ENCODE measurements at regions not wholly inside any gene's neighbourhood (a gene's known extent, or its start where the extent isn't known, plus 50 kb on each side); places are given as distances from the start of the nearest gene placed in this dataset.
A peak's percentile ranks its signal among the peaks of the same experiment; 100 is the strongest.

DNA sequence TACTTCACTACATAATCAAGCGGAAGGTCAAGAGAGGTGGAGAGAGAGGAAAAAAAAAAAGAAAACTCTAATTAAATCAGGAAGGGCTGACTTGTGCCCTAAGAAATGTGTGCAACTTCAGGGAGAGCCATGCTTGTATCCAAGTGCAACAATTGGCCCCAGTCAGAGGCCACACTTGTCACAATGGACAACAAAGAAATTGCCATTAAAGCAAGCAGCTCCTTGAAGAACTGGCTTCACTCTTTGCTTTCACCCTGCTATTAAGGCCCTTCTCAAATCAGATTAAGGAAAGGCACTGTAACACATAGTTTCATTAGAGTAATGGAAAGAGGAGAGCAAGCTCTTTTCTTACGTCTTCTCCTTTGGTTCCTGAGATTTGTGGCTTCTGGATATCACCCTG, 480.9 kb upstream of the WWC1 start:
- no peak for TF ChIP-seq CTCF (IDR thresholded peaks at IDR 0.05)
- no peak for FAIRE-seq
- ATAC-seq: no peak
- no peak overlapping the region for H3K27ac ChIP-seq
- no peaks in the 10 kb centered on the region for H3K36me3 ChIP-seq
- no peaks in the 10 kb centered on the region for H3K9me3 ChIP-seq
- no peak for DNase-seq
- no peaks in the 10 kb centered on the region for H3K27me3 ChIP-seq
- 92 to 97% methylated on average over 2 of the region's 2 CpGs for WGBS, 2 donors
- intact Hi-C loops (cut with DNase I): no loop called here
- no peak overlapping the region for H3K4me3 ChIP-seq
- no peaks in the 10 kb centered on the region for H3K4me1 ChIP-seq

DNA sequence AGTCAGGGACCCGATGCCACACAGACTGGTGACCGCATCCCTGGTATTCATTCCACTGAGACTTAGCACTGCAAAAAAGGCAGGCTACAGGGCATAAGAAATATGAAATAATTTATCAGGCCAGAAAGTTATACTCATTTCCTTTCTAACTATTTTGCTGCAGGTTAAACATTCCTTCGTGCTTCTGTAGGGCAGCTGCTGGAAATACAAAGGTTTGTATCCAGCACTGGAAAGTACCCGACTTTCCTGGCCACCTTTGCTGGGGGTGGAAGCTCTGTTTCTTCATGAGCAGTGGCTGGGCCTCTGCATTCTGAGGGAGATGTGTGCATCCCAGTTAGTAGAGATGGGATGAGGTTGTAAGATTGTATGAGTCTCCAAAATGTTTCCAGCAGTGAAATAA, 478.6 kb upstream of the WWC1 start:
- Histone ChIP-seq H3K4me1 (no peaks in the 10 kb centered on the region), H3K36me3 (no peaks in the 10 kb centered on the region), H3K4me3 (no peak overlapping the region), H3K9me3 (no peaks in the 10 kb centered on the region), H3K27ac (peak overlapping the region in 3 of 4 donors; percentile 4 to 21 (median 13)), H3K27me3 (no peaks in the 10 kb centered on the region)
- 56 to 59% methylated on average over 4 of the region's 4 CpGs for WGBS, 2 donors
- ATAC-seq (peak in 2 of 4 donors; percentile 17 to 63), FAIRE-seq (no peak), DNase-seq (no peak)
- TF ChIP-seq CTCF (IDR thresholded peaks at IDR 0.05): no peak
- intact Hi-C loops (cut with DNase I): no loop called here

- Histone ChIP-seq H3K36me3 (no peaks in the 10 kb centered on the region), H3K27me3 (no peaks in the 10 kb centered on the region), H3K9me3 (no peaks in the 10 kb centered on the region), H3K27ac (peak overlapping the region in 3 of 4 donors; percentile 4 to 21 (median 13)), H3K4me1 (no peaks in the 10 kb centered on the region), H3K4me3 (no peak overlapping the region)
- DNase-seq (no peak), ATAC-seq (peak in 3 of 4 donors; percentile 59 to 81 (median 62)), FAIRE-seq (no peak)
- no peak for TF ChIP-seq CTCF (IDR thresholded peaks at IDR 0.05)
- intact Hi-C loops (cut with DNase I): no loop called here
- 35 to 38% methylated on average over 2 of the region's 2 CpGs for WGBS, 2 donors
Observed at GRCh38 chr5:167813389-167813788, 478.1 kb upstream of the WWC1 start.

DNA sequence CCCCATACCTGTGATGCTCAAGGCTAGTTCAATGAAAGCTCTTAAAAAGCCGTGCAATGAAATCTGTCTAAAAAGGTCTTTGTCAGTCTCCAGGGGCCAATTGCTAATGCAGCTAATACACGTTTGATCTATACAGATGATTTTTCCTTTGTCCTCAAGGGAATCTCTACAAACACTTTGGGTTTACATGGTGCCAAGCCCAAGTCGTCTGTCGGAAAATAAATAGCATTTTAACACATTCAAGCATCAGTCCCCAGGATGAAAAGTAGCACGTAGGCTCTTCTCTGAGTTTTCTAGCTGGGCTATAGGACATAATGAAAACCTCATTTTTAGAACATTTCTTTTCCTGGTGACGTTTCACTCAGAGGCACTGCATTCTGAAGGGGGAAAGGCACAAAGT, 477.4 kb upstream of the WWC1 start:
- Histone ChIP-seq H3K4me3 (no peak overlapping the region), H3K9me3 (no peaks in the 10 kb centered on the region), H3K4me1 (no peaks in the 10 kb centered on the region), H3K27ac (peak overlapping the region in 1 of 4 donors; percentile 12), H3K36me3 (no peaks in the 10 kb centered on the region), H3K27me3 (no peaks in the 10 kb centered on the region)
- ATAC-seq (no peak), FAIRE-seq (no peak), DNase-seq (no peak)
- no peak for TF ChIP-seq CTCF (IDR thresholded peaks at IDR 0.05)
- intact Hi-C loops (cut with DNase I): no loop called here
- WGBS, 2 donors: 62 to 72% methylated on average over 6 of the region's 6 CpGs

DNA sequence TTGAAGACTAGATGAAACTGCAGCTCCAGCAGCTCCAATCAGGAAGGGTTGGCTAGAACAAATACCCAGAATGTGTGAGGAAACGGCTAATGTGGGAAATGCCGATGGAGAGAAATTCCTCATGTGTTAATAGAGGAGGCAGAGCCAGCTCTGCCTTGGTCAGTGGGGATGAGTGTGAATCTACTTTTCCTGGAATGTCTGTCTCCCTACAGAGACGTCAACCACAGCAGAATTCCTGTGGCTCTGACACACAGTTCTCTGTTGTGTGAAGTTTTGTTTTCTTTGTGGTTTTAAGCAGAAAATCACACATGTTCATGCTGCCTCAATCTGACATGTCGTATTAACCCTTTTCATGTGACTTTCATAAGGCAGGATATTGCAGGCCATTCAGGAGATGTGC, 476.6 kb upstream of the WWC1 start:
- peak in 3 of 4 donors; percentile 32 to 76 (median 61) for ATAC-seq
- WGBS, 2 donors: 52 to 58% methylated on average over 4 of the region's 4 CpGs

More for the DNA sequence above, 476.6 kb upstream of the WWC1 start:
- Histone ChIP-seq H3K27me3 (no peaks in the 10 kb centered on the region), H3K27ac (no peak overlapping the region), H3K36me3 (no peaks in the 10 kb centered on the region), H3K4me3 (no peak overlapping the region), H3K4me1 (no peaks in the 10 kb centered on the region), H3K9me3 (no peaks in the 10 kb centered on the region)
- FAIRE-seq (no peak), DNase-seq (no peak)
- intact Hi-C loops (cut with DNase I): no loop called here
- TF ChIP-seq CTCF (IDR thresholded peaks at IDR 0.05): no peak

Data from pancreas (tissue), 10 donors.